ENCODE measurements at regions not wholly inside any gene's neighbourhood (a gene's known extent, or its start where the extent isn't known, plus 50 kb on each side); places are given as distances from the start of the nearest gene placed in this dataset.

DNA sequence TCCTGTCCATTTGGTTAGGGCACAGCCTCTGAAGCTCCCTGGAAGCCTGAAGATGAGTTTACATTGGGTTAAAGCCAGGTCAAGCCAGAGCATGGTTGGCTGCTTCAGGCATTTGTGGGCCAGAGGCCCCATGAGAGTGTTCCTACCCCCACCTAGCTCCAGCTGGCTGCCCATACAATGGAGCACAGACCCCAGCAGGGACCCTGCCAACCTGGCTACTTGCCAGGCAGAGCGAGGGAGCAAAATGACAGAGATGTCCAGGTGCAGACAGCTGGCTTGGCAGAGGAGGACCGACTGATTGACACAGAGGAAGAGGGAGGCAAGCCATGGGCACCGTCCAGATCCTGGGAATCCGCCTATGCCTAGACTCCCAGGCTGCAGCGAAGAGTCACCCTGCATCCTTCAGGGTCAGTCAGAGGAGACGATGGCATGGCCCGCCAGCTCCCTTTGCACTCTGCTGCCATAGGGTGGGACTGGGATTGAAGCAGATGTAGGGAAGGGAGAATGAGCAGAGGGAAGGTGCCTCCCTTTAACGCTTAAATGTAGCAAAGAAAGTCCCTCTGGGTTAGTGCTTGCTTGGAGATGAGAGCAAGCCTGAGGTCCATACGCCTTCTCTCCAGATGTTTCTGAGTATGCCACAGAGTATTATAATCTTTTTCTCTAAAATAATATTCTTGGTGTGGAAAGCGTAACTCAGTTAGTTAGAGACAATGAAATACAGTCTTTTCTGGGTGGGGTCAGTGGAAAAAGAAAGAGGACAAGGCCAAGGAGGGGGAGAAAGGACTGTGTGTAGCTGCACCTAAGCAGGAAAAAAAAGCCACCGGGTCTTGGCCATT, 77.6 kb upstream of the FYN start:
- TF ChIP-seq POLR2AphosphoS5 (IDR thresholded peaks at IDR 0.05) = no peak
- no peak for TF ChIP-seq EP300 (IDR thresholded peaks at IDR 0.05; ENCODE audit: low read depth)
- TF ChIP-seq, protein P1, sequence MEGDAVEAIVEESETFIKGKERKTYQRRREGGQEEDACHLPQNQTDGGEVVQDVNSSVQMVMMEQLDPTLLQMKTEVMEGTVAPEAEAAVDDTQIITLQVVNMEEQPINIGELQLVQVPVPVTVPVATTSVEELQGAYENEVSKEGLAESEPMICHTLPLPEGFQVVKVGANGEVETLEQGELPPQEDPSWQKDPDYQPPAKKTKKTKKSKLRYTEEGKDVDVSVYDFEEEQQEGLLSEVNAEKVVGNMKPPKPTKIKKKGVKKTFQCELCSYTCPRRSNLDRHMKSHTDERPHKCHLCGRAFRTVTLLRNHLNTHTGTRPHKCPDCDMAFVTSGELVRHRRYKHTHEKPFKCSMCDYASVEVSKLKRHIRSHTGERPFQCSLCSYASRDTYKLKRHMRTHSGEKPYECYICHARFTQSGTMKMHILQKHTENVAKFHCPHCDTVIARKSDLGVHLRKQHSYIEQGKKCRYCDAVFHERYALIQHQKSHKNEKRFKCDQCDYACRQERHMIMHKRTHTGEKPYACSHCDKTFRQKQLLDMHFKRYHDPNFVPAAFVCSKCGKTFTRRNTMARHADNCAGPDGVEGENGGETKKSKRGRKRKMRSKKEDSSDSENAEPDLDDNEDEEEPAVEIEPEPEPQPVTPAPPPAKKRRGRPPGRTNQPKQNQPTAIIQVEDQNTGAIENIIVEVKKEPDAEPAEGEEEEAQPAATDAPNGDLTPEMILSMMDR (IDR thresholded peaks at IDR 0.05) = no peak
- no peak for TF ChIP-seq POLR2A (IDR thresholded peaks at IDR 0.05)

Data from transverse colon (tissue), 4 donors.